ENCODE measurements at regions not wholly inside any gene's neighbourhood (a gene's known extent, or its start where the extent isn't known, plus 50 kb on each side); places are given as distances from the start of the nearest gene placed in this dataset.

- TF ChIP-seq TCF7L2 (IDR thresholded peaks at IDR 0.05; ENCODE audit: low read depth, low read length) (no peak), SIN3A (IDR thresholded peaks at IDR 0.05; ENCODE audit: borderline replicate concordance, insufficient read depth, low read depth, low read length) (no peak), CTCF (IDR thresholded peaks at IDR 0.05) (no peak), POLR2AphosphoS5 (IDR thresholded peaks at IDR 0.05; ENCODE audit: low read depth, low read length) (no peak), REST (IDR thresholded peaks at IDR 0.05; ENCODE audit: insufficient read depth in 1 of 2, low read depth in 2 of 2, low read length in 1 of 2) (no peak)
- Histone ChIP-seq H3K27me3 (ENCODE audit: control insufficient read depth, insufficient read depth, low read length) (peaks cover 19% of the 10 kb centered on the region), H3K4me1 (ENCODE audit: control insufficient read depth, insufficient read depth, low read length) (no peaks in the 10 kb centered on the region), H3K4me3 (ENCODE audit: low read depth in 2 of 2, low read length in 2 of 2) (no peak overlapping the region), H3K36me3 (ENCODE audit: control insufficient read depth, insufficient read depth, low read length) (no peaks in the 10 kb centered on the region), H3K27ac (ENCODE audit: low read length) (no peak overlapping the region), H3K9me3 (ENCODE audit: control insufficient read depth, insufficient read depth, low read depth, low read length) (no peaks in the 10 kb centered on the region)
- no peak for DNase-seq (ENCODE audit: low read depth, low spot score)
- ChIA-PET POLR2A (no interaction called here), CTCF (no interaction called here)
- intact Hi-C loops (cut with micrococcal nuclease; ENCODE audit: unreplicated experiment) (no loop called here), in situ Hi-C loops (cut with HindIII; ENCODE audit: low pct_unique_long_range_greater_than_20kb, low sequenced_read_pairs) (no loop called here)
- no peak for ATAC-seq
- BruUV-seq (replicated peaks) = no TSS peak
These were observed 62.4 kb upstream of the LRRC8B start for GRCh38 chr1:89462250-89462649.

- ChIA-PET POLR2A (no interaction called here), CTCF (interaction anchor here (0.6 kb wide), 1 partner anchor 480 kb away, joined by 4 read pairs; no protein-coding TSS in a partner anchor)
- TF ChIP-seq SIN3A (IDR thresholded peaks at IDR 0.05; ENCODE audit: borderline replicate concordance, insufficient read depth, low read depth, low read length) (no peak), POLR2AphosphoS5 (IDR thresholded peaks at IDR 0.05; ENCODE audit: low read depth, low read length) (no peak), REST (IDR thresholded peaks at IDR 0.05; ENCODE audit: insufficient read depth in 1 of 2, low read depth in 2 of 2, low read length in 1 of 2) (no peak), CTCF (IDR thresholded peaks at IDR 0.05) (no peak), TCF7L2 (IDR thresholded peaks at IDR 0.05; ENCODE audit: low read depth, low read length) (no peak)
- ATAC-seq (no peak), DNase-seq (ENCODE audit: low read depth, low spot score) (no peak)
- intact Hi-C loops (cut with micrococcal nuclease; ENCODE audit: unreplicated experiment) (no loop called here), in situ Hi-C loops (cut with HindIII; ENCODE audit: low pct_unique_long_range_greater_than_20kb, low sequenced_read_pairs) (no loop called here)
- H3K36me3 ChIP-seq (ENCODE audit: control insufficient read depth, insufficient read depth, low read length) = no peaks in the 10 kb centered on the region
- no TSS peak for BruUV-seq (replicated peaks)
- H3K4me1 ChIP-seq (ENCODE audit: control insufficient read depth, insufficient read depth, low read length) = no peaks in the 10 kb centered on the region
- H3K27me3 ChIP-seq (ENCODE audit: control insufficient read depth, insufficient read depth, low read length) = peaks cover 19% of the 10 kb centered on the region
- H3K4me3 ChIP-seq (ENCODE audit: low read depth in 2 of 2, low read length in 2 of 2) = no peak overlapping the region
- H3K27ac ChIP-seq (ENCODE audit: low read length) = no peak overlapping the region
- H3K9me3 ChIP-seq (ENCODE audit: control insufficient read depth, insufficient read depth, low read depth, low read length) = no peaks in the 10 kb centered on the region
These were observed 60.6 kb upstream of the LRRC8B start for GRCh38 chr1:89464008-89464407.

Measured in Panc1 (cell line).